ENCODE measurements at regions not wholly inside any gene's neighbourhood (a gene's known extent, or its start where the extent isn't known, plus 50 kb on each side); places are given as distances from the start of the nearest gene placed in this dataset.

GRCh38 chr16:17769065-17769464, 298.3 kb upstream of the XYLT1 start:
- TF ChIP-seq CTCF (IDR thresholded peaks at IDR 0.05) = no peak

GRCh38 chr16:17768257-17768656, 297.5 kb upstream of the XYLT1 start:
- TF ChIP-seq CTCF (IDR thresholded peaks at IDR 0.05) = no peak

GRCh38 chr16:17766012-17766411, 295.3 kb upstream of the XYLT1 start:
- TF ChIP-seq CTCF (IDR thresholded peaks at IDR 0.05) = no peak

GRCh38 chr16:17759451-17760390, 289.0 kb upstream of the XYLT1 start:
- no peak for TF ChIP-seq CTCF (IDR thresholded peaks at IDR 0.05)

- TF ChIP-seq CTCF (IDR thresholded peaks at IDR 0.05) = no peak
These were observed 287.0 kb upstream of the XYLT1 start for GRCh38 chr16:17757808-17758207.

GRCh38 chr16:17755158-17755557, 284.4 kb upstream of the XYLT1 start:
- TF ChIP-seq CTCF (IDR thresholded peaks at IDR 0.05) = no peak

GRCh38 chr16:17753434-17753833, 282.7 kb upstream of the XYLT1 start:
- TF ChIP-seq CTCF (IDR thresholded peaks at IDR 0.05) = no peak
